GM12892 (cell line): ENCODE measurements at regions not wholly inside any gene's neighbourhood (a gene's known extent, or its start where the extent isn't known, plus 50 kb on each side); places are given as distances from the start of the nearest gene placed in this dataset.

Experiments
- DNase-seq: peaks from one replicate; pipeline ENCODE4 v3.0.0; 2011; ENCODE audit not compliant: insufficient read length
- FAIRE-seq: peaks from 2 replicates; lab custom pipeline; 2011; peaks lifted over from hg19 to GRCh38; lab: Jason Lieb, UNC
- POLR2A ChIP-seq: IDR thresholded peaks from 2 replicates; pipeline ENCODE4 v1.6.1; 2011; ENCODE audit warnings: low read depth, low read length, control low read depth
- POLR2AphosphoS5 ChIP-seq: IDR thresholded peaks from 2 replicates; pipeline ENCODE4 v1.6.1; 2011; ENCODE audit warnings: low read depth, low read length, control low read depth
- TAF1 ChIP-seq: IDR thresholded peaks from 2 replicates; pipeline ENCODE4 v1.6.1; 2011; ENCODE audit warnings: low read depth, mild to moderate bottlenecking, control low read depth, low read length, borderline replicate concordance

- no peak for FAIRE-seq
- DNase-seq = no peak
- TF ChIP-seq TAF1 (no peak), POLR2A (no peak), POLR2AphosphoS5 (no peak)
Observed at GRCh38 chrX:20500949-20501348, 234.2 kb upstream of the RPS6KA3 start.

DNA sequence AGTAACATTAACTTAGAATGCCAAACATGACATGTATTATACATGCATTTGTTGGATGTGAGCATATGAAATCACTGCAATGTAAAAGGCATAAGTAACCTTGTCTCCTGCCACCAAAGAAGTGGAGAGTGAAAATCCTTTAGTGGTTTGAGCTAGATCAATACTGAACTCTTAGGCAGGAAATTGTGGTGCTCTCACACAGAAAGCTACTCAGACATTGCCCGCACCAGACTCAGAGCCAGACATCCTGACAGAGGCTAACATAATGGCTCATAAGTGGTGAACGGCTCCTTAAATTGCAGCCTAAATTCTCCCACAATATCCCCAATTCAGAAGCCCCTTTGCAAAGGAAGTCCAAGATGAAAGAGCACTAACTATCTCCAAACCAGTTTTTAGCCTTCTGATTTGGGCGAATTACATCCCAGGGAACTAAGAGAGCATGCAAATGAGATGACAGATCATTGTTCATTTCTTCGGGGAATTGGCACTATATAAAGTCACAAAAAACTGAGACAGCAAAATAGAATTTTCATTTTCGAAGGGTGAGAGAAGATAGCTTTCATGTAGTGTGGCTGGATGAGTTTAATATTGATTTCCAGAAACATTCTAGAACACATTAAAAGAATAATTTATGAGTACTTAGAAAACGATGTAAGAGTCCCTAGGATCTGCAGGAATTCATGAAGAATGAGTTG lies 233.6 kb upstream of the RPS6KA3 start:
- FAIRE-seq = no peak
- TF ChIP-seq POLR2A (no peak), TAF1 (no peak), POLR2AphosphoS5 (no peak)
- no peak for DNase-seq

GRCh38 chrX:20499763-20500162 lies 233.1 kb upstream of the RPS6KA3 start:
- DNase-seq = no peak
- no peak for TF ChIP-seq POLR2AphosphoS5
- TF ChIP-seq POLR2A = no peak
- TF ChIP-seq TAF1 = no peak
- FAIRE-seq = no peak

DNA sequence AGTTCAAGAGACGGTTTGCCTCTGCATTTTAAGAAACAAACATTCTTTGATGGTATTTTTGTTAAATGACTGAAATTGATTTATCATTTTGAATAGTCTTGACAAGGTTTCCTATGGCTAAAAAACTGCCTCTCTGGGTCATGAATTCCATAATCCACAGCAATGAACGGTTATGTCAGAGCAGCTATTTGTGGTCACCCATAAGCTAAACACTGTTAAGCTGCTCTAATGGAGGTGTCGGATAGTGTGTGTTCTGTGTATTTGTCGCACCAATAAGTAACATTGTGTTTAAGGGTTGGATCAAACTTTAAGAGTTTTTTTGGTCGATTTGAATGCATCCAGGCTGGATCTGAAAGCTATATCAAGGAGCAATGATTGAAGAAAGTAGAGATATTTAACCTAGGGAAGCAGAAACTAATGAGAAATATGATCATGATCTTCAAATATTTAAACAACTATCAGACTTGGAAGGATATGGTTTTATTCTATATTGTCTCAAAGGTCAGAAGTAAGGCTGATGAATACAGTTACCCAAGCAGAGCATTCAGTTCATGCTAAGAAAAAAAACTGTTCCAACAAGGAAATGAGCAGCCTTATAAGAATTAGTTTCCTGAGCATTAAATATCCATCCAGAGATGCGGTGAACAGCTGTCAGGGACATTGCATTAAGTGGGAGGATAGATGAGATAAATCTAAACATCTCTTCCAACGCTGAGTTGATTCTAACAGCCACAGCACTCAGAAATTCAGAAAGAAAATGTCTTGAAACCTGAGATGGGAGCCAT lies 232.3 kb upstream of the RPS6KA3 start:
- no peak for FAIRE-seq
- TF ChIP-seq POLR2AphosphoS5 (no peak), TAF1 (no peak), POLR2A (no peak)
- no peak for DNase-seq

DNA sequence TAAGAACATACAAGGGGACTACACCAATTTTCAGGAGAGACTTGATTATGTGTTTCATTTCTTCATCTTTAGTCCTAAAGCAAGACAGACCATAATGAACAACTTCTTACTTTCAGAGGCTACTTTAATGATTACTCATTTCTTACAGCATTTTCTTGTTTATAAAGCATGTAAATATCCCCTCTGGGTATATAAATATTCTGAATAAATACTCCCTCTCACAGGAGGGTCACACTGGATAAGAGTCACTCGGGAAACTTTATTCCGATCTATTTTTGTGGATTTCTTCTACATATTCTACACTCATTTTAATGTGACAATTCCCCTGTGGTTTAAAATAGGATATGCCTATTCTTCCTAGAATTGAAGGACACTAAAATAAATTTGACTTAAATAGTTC lies 228.9 kb upstream of the RPS6KA3 start:
- DNase-seq (no peak), FAIRE-seq (no peak)
- no peak for TF ChIP-seq POLR2AphosphoS5
- no peak for TF ChIP-seq TAF1
- TF ChIP-seq POLR2A = no peak

- no peak for TF ChIP-seq TAF1
- TF ChIP-seq POLR2A = no peak
- TF ChIP-seq POLR2AphosphoS5 = no peak
- no peak for FAIRE-seq
- DNase-seq = no peak
Observed at GRCh38 chrX:20488473-20488872, 221.8 kb upstream of the RPS6KA3 start.

DNA sequence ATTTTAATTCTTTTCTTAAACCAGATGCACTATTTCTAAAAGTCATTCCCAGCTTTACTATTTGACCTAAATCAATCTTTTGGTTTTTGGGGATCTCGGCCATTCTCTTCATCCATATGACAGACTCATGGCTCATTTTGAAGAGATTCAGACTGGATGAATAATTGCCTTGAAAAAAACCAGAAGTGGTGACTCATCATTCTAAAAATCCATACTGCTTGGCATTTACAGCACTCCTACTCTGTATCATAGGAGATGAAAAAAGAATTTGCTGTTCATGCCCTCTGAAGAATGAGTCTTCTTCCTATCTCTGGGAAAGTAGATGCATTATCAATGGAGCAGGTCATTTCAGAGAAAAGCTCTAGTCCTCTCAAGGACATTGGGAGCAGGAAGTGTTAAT lies 220.5 kb upstream of the RPS6KA3 start:
- FAIRE-seq (no peak), DNase-seq (no peak)
- TF ChIP-seq POLR2A (no peak), TAF1 (no peak), POLR2AphosphoS5 (no peak)

DNA sequence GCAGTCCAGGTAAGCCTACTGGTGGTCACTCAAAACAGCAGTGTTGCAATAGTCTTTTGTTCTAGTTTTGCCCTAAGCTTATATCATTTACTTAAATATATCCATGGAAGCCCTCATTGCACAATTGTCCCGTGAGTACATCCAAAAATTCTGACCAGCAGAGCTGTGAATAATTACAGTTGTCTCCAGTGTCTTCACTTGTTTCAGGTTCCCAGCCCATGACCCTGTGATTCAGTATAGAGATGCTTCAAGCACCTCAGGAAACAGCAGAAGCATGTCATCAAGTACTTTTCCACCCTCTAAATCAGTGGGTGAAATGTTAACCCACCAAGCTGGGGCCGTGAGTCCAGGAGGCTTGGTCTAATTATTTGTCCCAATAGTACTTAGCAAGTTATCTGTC lies 214.9 kb upstream of the RPS6KA3 start:
- TF ChIP-seq POLR2A (no peak), POLR2AphosphoS5 (no peak), TAF1 (no peak)
- FAIRE-seq (no peak), DNase-seq (no peak)

- FAIRE-seq (no peak), DNase-seq (no peak)
- no peak for TF ChIP-seq POLR2A
- TF ChIP-seq TAF1 = no peak
- TF ChIP-seq POLR2AphosphoS5 = no peak
Observed at GRCh38 chrX:20479896-20480295, 213.2 kb upstream of the RPS6KA3 start.

- FAIRE-seq = no peak
- TF ChIP-seq TAF1 (no peak), POLR2AphosphoS5 (no peak), POLR2A (no peak)
- no peak for DNase-seq
Observed at GRCh38 chrX:20479048-20479447, 212.3 kb upstream of the RPS6KA3 start.

DNA sequence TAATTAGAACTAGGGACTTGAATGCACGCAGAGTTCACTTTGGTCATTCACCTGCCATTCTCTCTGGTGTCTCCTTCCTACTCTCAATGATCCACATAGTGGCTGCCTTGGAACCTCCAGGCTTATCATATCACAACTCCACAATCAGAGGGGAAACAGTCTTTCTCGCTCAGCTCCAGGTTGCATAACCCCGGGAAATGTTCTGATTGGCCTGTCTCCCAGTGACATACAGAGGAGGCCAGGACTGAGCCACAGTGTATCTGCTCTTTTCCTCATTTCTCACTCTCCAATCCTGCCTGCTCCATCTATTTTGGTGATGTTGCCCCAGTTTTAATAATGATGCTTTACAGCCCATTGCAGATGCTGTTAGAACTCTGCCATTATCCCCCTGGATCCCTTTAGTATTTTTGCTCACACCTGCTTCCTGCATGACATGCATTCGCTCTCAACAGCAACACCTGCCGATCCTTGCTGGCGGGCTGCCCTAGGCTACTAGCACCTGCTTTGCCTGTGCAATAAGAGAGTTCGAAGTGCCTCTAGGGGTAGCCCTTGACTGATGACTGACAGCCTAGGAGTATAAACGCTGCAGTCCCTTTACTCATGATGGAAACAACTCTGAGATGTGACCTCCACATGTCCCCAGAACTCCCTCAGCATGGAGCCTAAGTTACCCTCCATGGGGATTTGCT lies 211.3 kb upstream of the RPS6KA3 start:
- TF ChIP-seq TAF1 = no peak
- TF ChIP-seq POLR2AphosphoS5 = no peak
- TF ChIP-seq POLR2A = no peak
- no peak for FAIRE-seq
- no peak for DNase-seq

DNA sequence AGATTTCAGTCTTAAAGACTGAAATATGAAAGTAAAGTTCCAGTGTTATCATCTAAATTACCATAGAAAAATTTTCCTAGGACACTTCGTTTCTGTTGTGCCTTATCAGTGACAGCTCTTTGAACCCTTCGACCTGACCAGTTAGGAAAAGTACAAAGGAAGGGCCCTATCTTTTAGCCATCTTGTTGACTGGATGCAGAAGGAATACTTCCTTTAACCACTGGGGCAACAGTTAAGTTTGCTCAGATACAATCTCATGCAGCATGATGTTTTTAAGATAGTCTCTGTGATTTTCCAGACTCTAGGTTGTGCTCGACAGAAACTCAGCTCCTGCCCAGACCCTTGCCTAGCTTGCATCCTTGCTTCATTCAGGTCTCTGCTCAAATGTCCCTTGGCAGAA lies 210.5 kb upstream of the RPS6KA3 start:
- TF ChIP-seq TAF1 (no peak), POLR2A (no peak), POLR2AphosphoS5 (no peak)
- FAIRE-seq = no peak

DNA sequence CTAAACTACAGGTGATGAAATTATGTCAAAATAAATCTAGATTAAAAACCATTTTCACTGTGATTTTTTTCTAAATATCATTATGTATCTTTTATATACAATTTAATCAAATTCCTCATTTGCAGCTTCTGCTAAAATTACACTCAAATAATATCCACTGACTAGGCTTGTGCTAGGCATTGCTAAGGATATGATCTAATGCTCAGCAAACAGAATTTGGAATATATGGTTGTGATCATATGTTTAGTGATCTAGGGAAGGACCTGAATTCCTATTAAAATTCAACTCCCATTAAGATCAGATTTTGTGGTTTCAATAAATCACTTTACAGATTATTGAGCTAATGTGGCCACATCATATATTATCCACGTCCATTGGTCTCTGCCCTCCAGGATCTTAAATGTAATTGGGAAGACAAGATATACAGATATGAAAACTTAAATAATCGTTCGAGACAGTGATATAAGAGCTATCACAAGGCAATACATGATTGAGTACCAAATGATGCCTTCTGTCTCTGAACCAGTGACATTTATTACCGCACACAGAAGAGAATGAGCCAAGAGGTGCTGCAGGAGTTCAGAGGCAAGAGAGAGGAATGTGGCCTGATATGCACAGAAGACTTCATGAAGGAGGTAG lies 206.0 kb upstream of the RPS6KA3 start:
- FAIRE-seq (no peak), DNase-seq (no peak)
- TF ChIP-seq TAF1 (no peak), POLR2A (no peak), POLR2AphosphoS5 (no peak)

More for the DNA sequence above, 210.5 kb upstream of the RPS6KA3 start:
- no peak for DNase-seq
